GM20000 (cell line): ENCODE measurements at regions not wholly inside any gene's neighbourhood (a gene's known extent, or its start where the extent isn't known, plus 50 kb on each side); places are given as distances from the start of the nearest gene placed in this dataset.
"Not testable (repeated sequence)": the region's sequence is repeated elsewhere in the genome, so short reads cannot be mapped to it uniquely, and the experiment has no call there.

Experiments
- DNase-seq: peaks from one replicate; pipeline ENCODE4 v3.0.0; 2012; ENCODE audit warnings: low spot score
- TF ChIP-seq, protein P1 (sequence below): IDR thresholded peaks from 2 replicates; pipeline ENCODE4 v1.5.1; 2012; ENCODE audit warnings: mild to moderate bottlenecking, control low read depth; ENCODE audit errors: extremely low read depth, missing control alignments

DNA sequence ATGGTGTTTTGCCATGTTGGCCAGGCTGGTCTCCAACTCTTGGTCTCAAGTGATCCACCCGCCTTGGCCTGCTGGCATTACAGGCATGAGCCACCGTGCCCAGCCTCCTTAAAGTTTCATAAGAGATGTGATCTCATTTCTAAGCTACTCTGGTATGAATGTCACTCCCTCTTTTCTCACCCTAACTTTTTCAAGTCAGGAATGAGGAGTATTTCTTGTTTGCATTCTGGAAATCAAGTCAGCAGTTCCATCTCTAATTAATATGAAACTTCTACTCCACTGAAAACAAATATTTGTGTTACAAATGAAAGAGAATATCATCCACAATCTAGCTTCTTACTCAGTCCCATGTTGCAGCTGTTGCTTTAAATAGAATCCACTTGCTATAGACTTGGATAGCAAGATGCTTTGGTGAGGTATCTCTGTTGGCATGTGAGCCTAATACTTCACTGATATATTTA lies 61.3 kb downstream of the ARF6 start:
- DNase-seq = no peak
- TF ChIP-seq, protein P1, sequence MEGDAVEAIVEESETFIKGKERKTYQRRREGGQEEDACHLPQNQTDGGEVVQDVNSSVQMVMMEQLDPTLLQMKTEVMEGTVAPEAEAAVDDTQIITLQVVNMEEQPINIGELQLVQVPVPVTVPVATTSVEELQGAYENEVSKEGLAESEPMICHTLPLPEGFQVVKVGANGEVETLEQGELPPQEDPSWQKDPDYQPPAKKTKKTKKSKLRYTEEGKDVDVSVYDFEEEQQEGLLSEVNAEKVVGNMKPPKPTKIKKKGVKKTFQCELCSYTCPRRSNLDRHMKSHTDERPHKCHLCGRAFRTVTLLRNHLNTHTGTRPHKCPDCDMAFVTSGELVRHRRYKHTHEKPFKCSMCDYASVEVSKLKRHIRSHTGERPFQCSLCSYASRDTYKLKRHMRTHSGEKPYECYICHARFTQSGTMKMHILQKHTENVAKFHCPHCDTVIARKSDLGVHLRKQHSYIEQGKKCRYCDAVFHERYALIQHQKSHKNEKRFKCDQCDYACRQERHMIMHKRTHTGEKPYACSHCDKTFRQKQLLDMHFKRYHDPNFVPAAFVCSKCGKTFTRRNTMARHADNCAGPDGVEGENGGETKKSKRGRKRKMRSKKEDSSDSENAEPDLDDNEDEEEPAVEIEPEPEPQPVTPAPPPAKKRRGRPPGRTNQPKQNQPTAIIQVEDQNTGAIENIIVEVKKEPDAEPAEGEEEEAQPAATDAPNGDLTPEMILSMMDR = no peak

DNA sequence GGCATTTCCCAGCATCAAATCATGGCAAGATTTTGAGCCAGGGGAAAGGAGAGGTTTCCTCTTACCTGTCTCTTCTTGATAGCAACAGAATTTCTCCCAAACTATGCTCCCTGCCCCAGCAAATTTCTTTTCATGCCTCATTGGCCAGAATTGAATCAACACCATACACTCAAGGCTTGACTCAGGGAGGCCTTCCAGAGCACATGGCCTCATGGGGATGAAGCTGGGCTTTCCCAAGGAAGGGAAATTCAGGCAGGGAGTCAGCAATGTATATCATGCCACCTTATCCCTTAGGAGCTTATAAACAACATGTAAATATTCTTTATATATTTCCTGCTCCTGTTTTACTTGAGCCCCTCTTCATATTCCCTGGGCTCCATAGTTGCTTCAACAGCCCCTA lies 62.1 kb downstream of the ARF6 start:
- TF ChIP-seq, protein P1 = no peak
- no peak for DNase-seq

DNA sequence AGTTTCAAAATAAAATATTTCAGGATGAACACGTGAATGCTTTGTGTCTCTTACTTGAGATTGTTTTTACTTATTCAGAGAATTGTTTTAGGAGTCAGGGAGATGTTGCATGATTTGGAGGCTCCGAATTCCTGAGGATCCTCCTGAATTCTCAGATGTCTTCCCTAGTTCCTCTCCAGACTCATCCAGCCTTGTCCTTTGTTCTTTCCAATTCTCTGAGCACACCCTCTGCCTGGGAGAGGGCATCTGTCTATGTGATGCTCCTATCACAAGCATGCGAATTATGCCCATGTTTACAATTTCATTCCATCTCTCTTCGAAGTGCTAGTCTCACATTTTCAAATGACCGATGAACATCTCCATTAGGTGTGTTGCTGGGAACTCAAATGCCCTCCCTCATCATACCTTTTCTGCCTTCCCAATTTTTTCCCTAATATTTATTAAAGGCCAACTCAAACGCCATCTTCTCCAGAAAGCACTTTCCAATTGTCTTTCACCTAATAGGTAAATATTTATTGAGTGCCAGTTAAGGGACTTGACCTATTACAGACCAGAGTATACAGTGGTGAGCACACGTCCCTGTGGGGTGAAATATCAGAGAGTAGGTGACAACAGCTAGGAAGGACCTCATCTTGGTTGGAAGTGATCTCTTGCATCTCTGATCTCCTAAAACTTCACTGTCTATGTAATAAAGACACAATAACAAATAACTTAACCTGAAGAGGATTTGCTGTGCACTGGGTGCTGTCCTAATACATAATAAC lies 64.4 kb downstream of the ARF6 start:
- TF ChIP-seq, protein P1 = no peak
- no peak for DNase-seq

- TF ChIP-seq, protein P1 = no peak
- DNase-seq = peak; percentile 35
These were observed 67.0 kb downstream of the ARF6 start for GRCh38 chr14:49959822-49960408.

GRCh38 chr14:49960453-49960852 lies 67.6 kb downstream of the ARF6 start:
- no peak for DNase-seq
- TF ChIP-seq, protein P1 = no peak

DNA sequence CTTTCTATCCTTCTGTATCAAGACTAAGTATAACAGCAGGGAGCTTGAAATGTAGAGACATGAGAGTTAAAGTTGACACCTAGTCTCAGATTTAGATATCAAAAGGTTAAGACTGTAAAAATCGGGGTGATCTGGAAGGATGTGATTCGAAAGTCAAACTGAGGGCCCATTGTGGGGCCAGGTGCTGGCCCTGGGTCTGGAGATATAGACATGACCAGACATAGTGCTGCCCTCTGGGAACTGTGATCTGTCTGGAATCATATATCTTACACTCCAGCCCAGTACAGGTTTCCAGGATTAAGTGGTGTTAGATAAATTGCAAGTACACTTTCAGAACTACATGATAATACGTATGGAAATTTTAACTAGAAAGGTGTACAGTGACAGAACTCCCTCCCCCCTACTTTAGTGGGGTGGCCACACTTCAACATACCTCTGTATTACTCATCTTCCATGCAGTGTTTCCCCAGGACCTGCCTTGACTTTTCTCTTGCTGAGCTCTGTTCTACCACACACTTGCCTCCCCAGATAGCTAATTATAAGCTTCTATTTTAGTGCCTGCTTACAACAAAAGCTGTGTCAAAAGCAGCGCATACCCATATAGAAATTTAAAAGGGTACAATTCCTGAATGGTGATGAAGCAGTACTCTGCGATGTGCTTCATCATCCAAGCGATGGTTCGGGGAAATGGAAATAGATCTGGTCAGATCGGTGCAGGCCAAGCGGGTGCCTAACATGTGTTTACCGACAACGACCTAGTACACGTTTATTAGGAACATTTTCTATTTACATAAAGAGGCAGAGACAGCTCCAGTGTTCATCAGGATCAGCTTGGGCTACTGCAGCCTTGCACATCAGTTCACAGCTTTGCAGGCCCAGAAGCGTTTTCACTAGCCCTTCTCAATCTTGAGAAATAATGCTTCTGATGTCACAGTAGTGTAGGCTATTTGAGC lies 68.7 kb downstream of the ARF6 start:
- DNase-seq = peak; percentile 36
- TF ChIP-seq, protein P1 = no peak

DNA sequence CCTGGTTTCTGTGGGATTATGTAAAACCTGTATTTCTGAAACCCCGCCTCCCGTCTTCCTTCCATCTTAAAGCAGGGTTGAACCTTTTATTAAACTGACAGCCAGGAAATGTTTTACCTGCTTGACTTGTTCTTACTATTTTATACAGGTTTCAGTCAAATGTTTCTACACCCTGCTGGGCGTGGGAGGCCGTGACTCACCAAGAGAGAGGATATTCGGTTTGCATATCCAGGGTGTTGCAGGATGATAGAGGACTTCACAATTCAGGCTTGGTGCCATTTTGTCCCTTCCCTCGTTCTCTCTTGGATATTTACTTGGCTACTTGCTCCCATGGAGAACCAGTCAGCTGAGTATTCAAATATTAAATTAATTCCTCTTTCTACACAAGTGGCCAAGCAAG lies 69.7 kb downstream of the ARF6 start:
- DNase-seq = peak; percentile 55
- TF ChIP-seq, protein P1 = no peak

- DNase-seq = not testable (repeated sequence)
These were observed 72.3 kb downstream of the ARF6 start for GRCh38 chr14:49965068-49965651.
